ENCODE measurements at regions not wholly inside any gene's neighbourhood (a gene's known extent, or its start where the extent isn't known, plus 50 kb on each side); places are given as distances from the start of the nearest gene placed in this dataset.
"Not testable (repeated sequence)": the region's sequence is repeated elsewhere in the genome, so short reads cannot be mapped to it uniquely, and the experiment has no call there.

GRCh38 chr11:37841016-37841415 lies 1243.0 kb upstream of the RAG2 start:
- H3K27me3 ChIP-seq (ENCODE audit: control insufficient read depth in 1 of 2, insufficient read depth in 2 of 2, low read length in 2 of 2) = no peaks in the 10 kb centered on the region
- no peaks in the 10 kb centered on the region for H3K9me3 ChIP-seq (ENCODE audit: control insufficient read depth in 2 of 2, low read length in 2 of 2)
- no peak overlapping the region for H3K27ac ChIP-seq (ENCODE audit: low read length)
- no peak overlapping the region for H3K4me3 ChIP-seq (ENCODE audit: low read length in 2 of 2)
- H3K4me1 ChIP-seq (ENCODE audit: control insufficient read depth, insufficient read depth, low read length) = no peaks in the 10 kb centered on the region
- H3K9ac ChIP-seq (ENCODE audit: low read length in 2 of 2) = no peak overlapping the region
- H3K36me3 ChIP-seq (ENCODE audit: control insufficient read depth in 2 of 2, insufficient read depth in 2 of 2, low read length in 2 of 2) = no peaks in the 10 kb centered on the region

- not testable (repeated sequence) for H3K4me3 ChIP-seq (ENCODE audit: low read length in 2 of 2); H3K9ac ChIP-seq (ENCODE audit: low read length in 2 of 2); H3K27ac ChIP-seq (ENCODE audit: low read length); H3K9me3 ChIP-seq (ENCODE audit: control insufficient read depth in 2 of 2, low read length in 2 of 2); H3K36me3 ChIP-seq (ENCODE audit: control insufficient read depth in 2 of 2, insufficient read depth in 2 of 2, low read length in 2 of 2); H3K27me3 ChIP-seq (ENCODE audit: control insufficient read depth in 1 of 2, insufficient read depth in 2 of 2, low read length in 2 of 2); H3K4me1 ChIP-seq (ENCODE audit: control insufficient read depth, insufficient read depth, low read length)
Measured at GRCh38 chr11:37840345-37840744, 1242.3 kb upstream of the RAG2 start.

DNA sequence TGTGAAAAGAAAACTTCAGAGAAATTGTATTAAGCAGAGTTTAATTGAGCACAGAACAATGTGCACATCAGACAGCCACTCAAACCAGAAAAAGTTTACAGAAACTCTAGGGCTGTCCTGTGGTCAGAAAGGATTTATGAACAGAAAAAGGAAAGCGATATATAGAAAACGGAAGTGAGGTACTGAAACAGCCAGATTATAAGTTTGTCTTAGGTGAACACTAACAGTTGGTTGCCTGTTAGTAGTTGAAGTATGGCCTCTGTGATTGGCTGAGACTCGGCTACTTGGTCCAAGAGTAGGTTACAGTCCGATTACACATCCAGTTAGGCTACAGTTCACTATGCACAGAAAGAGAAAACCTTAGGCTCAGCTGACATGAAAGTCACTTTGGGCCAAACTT lies 1232.5 kb upstream of the RAG2 start:
- Histone ChIP-seq H3K27me3 (ENCODE audit: control insufficient read depth in 1 of 2, insufficient read depth in 2 of 2, low read length in 2 of 2) (no peaks in the 10 kb centered on the region), H3K4me3 (ENCODE audit: low read length in 2 of 2) (no peak overlapping the region)

DNA sequence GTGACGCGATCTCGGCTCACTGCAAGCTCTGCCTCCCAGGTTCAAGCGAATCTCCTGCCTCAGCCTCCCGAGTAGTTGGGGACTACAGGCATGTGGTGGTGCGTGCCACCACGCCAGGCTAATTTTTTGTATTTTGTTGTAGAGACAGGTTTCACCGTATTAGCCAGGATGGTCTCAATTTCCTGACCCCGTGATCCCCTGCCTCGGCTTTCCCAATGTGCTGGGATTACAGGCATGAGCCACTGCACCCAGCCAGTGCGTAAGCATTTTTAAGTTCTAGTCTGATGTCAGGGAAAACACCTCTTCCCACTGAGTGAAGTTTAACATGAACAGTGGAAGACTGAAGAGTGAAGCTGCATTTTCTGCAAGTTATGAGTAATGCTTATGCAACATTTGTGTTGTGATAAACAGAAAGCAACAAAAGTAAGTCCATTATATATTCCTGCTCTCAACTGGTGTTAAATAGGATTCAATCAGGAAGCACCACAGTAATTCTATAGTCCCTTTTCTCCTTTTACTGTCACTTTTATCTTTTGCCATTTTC lies 1219.8 kb upstream of the RAG2 start:
- no peaks in the 10 kb centered on the region for H3K36me3 ChIP-seq (ENCODE audit: control insufficient read depth in 2 of 2, insufficient read depth in 2 of 2, low read length in 2 of 2)
- no peaks in the 10 kb centered on the region for H3K27me3 ChIP-seq (ENCODE audit: control insufficient read depth in 1 of 2, insufficient read depth in 2 of 2, low read length in 2 of 2)
- H3K27ac ChIP-seq (ENCODE audit: low read length) = no peak overlapping the region
- H3K4me3 ChIP-seq (ENCODE audit: low read length in 2 of 2) = no peak overlapping the region
- H3K9me3 ChIP-seq (ENCODE audit: control insufficient read depth in 2 of 2, low read length in 2 of 2) = no peaks in the 10 kb centered on the region
- H3K4me1 ChIP-seq (ENCODE audit: control insufficient read depth, insufficient read depth, low read length) = no peaks in the 10 kb centered on the region
- H3K9ac ChIP-seq (ENCODE audit: low read length in 2 of 2) = no peak overlapping the region

More for the DNA sequence above, 1232.5 kb upstream of the RAG2 start:
- Histone ChIP-seq H3K27ac (ENCODE audit: low read length) (no peak overlapping the region), H3K9me3 (ENCODE audit: control insufficient read depth in 2 of 2, low read length in 2 of 2) (no peaks in the 10 kb centered on the region), H3K9ac (ENCODE audit: low read length in 2 of 2) (no peak overlapping the region), H3K36me3 (ENCODE audit: control insufficient read depth in 2 of 2, insufficient read depth in 2 of 2, low read length in 2 of 2) (no peaks in the 10 kb centered on the region), H3K4me1 (ENCODE audit: control insufficient read depth, insufficient read depth, low read length) (no peaks in the 10 kb centered on the region)

DNA sequence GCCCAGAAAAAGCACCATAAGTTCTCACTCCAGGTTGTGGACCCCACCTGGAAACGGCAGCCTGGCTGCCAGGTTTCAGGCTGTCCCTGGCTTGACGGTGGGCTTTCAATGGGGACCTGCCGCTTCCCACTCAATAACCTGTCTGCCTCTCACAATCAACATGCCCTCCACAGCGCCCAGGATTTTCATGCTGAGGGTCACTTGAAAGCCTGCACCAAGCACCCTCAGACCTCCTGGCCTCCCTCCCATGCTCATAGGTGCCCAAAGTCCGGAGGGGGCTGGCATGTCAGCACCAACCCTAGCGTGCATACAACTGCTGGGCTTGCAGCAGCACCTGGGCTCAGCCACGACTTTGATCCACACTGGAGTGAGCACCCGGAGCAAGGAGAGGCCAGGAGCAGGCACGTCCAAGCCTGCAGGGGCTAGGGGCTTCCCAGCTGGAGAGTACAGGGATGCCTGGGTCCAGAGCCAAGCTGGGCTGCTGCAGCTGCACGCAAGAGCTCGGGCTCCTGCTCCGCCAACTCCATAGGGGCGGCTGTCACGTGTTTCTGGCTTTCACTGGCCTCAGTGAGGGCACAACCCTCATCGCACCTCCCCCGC lies 1214.3 kb upstream of the RAG2 start:
- H3K9ac ChIP-seq (ENCODE audit: low read length in 2 of 2) = no peak overlapping the region
- H3K9me3 ChIP-seq (ENCODE audit: control insufficient read depth in 2 of 2, low read length in 2 of 2) = no peaks in the 10 kb centered on the region
- no peaks in the 10 kb centered on the region for H3K4me1 ChIP-seq (ENCODE audit: control insufficient read depth, insufficient read depth, low read length)
- H3K4me3 ChIP-seq (ENCODE audit: low read length in 2 of 2) = no peak overlapping the region
- H3K36me3 ChIP-seq (ENCODE audit: control insufficient read depth in 2 of 2, insufficient read depth in 2 of 2, low read length in 2 of 2) = no peaks in the 10 kb centered on the region
- no peak overlapping the region for H3K27ac ChIP-seq (ENCODE audit: low read length)
- H3K27me3 ChIP-seq (ENCODE audit: control insufficient read depth in 1 of 2, insufficient read depth in 2 of 2, low read length in 2 of 2) = no peaks in the 10 kb centered on the region

- no peak overlapping the region for H3K27ac ChIP-seq (ENCODE audit: low read length)
- no peaks in the 10 kb centered on the region for H3K9me3 ChIP-seq (ENCODE audit: control insufficient read depth in 2 of 2, low read length in 2 of 2)
- H3K4me1 ChIP-seq (ENCODE audit: control insufficient read depth, insufficient read depth, low read length) = no peaks in the 10 kb centered on the region
- H3K27me3 ChIP-seq (ENCODE audit: control insufficient read depth in 1 of 2, insufficient read depth in 2 of 2, low read length in 2 of 2) = no peaks in the 10 kb centered on the region
- H3K4me3 ChIP-seq (ENCODE audit: low read length in 2 of 2) = no peak overlapping the region
- no peaks in the 10 kb centered on the region for H3K36me3 ChIP-seq (ENCODE audit: control insufficient read depth in 2 of 2, insufficient read depth in 2 of 2, low read length in 2 of 2)
- no peak overlapping the region for H3K9ac ChIP-seq (ENCODE audit: low read length in 2 of 2)
Measured at GRCh38 chr11:37811349-37811748, 1213.3 kb upstream of the RAG2 start.

DNA sequence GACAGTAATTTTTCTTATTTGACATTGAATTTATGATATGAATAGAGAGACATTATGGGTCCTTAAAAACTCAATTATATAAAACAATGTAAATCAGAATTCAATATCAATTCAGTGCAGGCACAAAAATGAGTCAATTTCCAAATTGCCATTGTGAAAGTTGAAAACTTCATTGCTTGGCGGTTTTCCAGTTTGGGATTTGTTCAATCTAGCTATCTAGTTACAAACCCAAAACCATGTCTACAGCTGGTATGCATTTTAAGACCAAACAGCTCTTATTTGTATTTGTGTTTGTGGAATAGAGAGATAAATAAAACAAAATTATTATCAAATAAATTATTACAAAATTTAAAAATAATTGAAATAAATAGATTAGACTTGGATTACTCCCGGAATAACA lies 1206.6 kb upstream of the RAG2 start:
- H3K27me3 ChIP-seq (ENCODE audit: control insufficient read depth in 1 of 2, insufficient read depth in 2 of 2, low read length in 2 of 2) = no peaks in the 10 kb centered on the region
- H3K36me3 ChIP-seq (ENCODE audit: control insufficient read depth in 2 of 2, insufficient read depth in 2 of 2, low read length in 2 of 2) = no peaks in the 10 kb centered on the region
- no peak overlapping the region for H3K9ac ChIP-seq (ENCODE audit: low read length in 2 of 2)

GRCh38 chr11:37788141-37788877 lies 1190.3 kb upstream of the RAG2 start:
- Histone ChIP-seq H3K4me1 (ENCODE audit: control insufficient read depth, insufficient read depth, low read length) (no peaks in the 10 kb centered on the region), H3K4me3 (ENCODE audit: low read length in 2 of 2) (no peak overlapping the region), H3K36me3 (ENCODE audit: control insufficient read depth in 2 of 2, insufficient read depth in 2 of 2, low read length in 2 of 2) (no peaks in the 10 kb centered on the region), H3K27ac (ENCODE audit: low read length) (no peak overlapping the region), H3K9me3 (ENCODE audit: control insufficient read depth in 2 of 2, low read length in 2 of 2) (peaks cover 3 to 5% of the 10 kb centered on the region in 2 donors), H3K9ac (ENCODE audit: low read length in 2 of 2) (no peak overlapping the region), H3K27me3 (ENCODE audit: control insufficient read depth in 1 of 2, insufficient read depth in 2 of 2, low read length in 2 of 2) (no peaks in the 10 kb centered on the region)

More for the DNA sequence above, 1206.6 kb upstream of the RAG2 start:
- H3K9me3 ChIP-seq (ENCODE audit: control insufficient read depth in 2 of 2, low read length in 2 of 2) = no peaks in the 10 kb centered on the region
- H3K27ac ChIP-seq (ENCODE audit: low read length) = no peak overlapping the region
- H3K4me1 ChIP-seq (ENCODE audit: control insufficient read depth, insufficient read depth, low read length) = no peaks in the 10 kb centered on the region
- no peak overlapping the region for H3K4me3 ChIP-seq (ENCODE audit: low read length in 2 of 2)

DNA sequence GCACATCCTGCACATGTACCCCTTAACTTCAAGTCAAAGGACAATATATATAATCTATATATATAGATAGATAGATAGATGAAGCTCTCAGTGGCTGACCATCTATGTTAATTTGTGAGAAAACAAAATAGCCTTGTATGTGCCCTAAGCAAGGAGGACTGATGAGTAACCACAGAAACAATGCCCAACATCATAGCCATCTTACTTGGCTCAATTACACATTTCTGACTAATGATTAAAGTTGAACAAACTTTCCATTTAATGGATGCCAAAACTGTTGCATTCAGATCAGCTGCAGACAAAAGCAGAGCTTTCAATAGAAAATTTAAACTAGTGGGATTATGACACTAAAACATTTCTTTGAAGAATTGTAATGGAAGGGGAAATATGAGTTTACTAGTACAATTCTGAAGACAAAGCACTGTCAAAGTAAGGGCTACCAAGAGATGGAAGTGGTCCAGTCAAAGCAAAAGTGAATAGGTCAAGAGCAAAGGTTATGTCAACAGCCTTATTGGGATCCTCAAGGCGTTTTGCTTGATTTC lies 1188.2 kb upstream of the RAG2 start:
- Histone ChIP-seq H3K36me3 (ENCODE audit: control insufficient read depth in 2 of 2, insufficient read depth in 2 of 2, low read length in 2 of 2) (no peaks in the 10 kb centered on the region), H3K9me3 (ENCODE audit: control insufficient read depth in 2 of 2, low read length in 2 of 2) (peaks cover 5 to 7% of the 10 kb centered on the region in 2 donors), H3K4me1 (ENCODE audit: control insufficient read depth, insufficient read depth, low read length) (no peaks in the 10 kb centered on the region), H3K27ac (ENCODE audit: low read length) (no peak overlapping the region), H3K9ac (ENCODE audit: low read length in 2 of 2) (no peak overlapping the region), H3K4me3 (ENCODE audit: low read length in 2 of 2) (no peak overlapping the region), H3K27me3 (ENCODE audit: control insufficient read depth in 1 of 2, insufficient read depth in 2 of 2, low read length in 2 of 2) (no peaks in the 10 kb centered on the region)

GRCh38 chr11:37774441-37774840 lies 1176.4 kb upstream of the RAG2 start:
- H3K9me3 ChIP-seq (ENCODE audit: control insufficient read depth in 2 of 2, low read length in 2 of 2) = no peaks in the 10 kb centered on the region
- no peak overlapping the region for H3K27ac ChIP-seq (ENCODE audit: low read length)
- H3K27me3 ChIP-seq (ENCODE audit: control insufficient read depth in 1 of 2, insufficient read depth in 2 of 2, low read length in 2 of 2) = no peaks in the 10 kb centered on the region
- H3K9ac ChIP-seq (ENCODE audit: low read length in 2 of 2) = no peak overlapping the region
- no peak overlapping the region for H3K4me3 ChIP-seq (ENCODE audit: low read length in 2 of 2)
- no peaks in the 10 kb centered on the region for H3K36me3 ChIP-seq (ENCODE audit: control insufficient read depth in 2 of 2, insufficient read depth in 2 of 2, low read length in 2 of 2)
- H3K4me1 ChIP-seq (ENCODE audit: control insufficient read depth, insufficient read depth, low read length) = no peaks in the 10 kb centered on the region

GRCh38 chr11:37770145-37770544 lies 1172.1 kb upstream of the RAG2 start:
- Histone ChIP-seq H3K36me3 (ENCODE audit: control insufficient read depth in 2 of 2, insufficient read depth in 2 of 2, low read length in 2 of 2) (no peaks in the 10 kb centered on the region), H3K27me3 (ENCODE audit: control insufficient read depth in 1 of 2, insufficient read depth in 2 of 2, low read length in 2 of 2) (no peaks in the 10 kb centered on the region), H3K4me3 (ENCODE audit: low read length in 2 of 2) (no peak overlapping the region), H3K9me3 (ENCODE audit: control insufficient read depth in 2 of 2, low read length in 2 of 2) (no peaks in the 10 kb centered on the region), H3K9ac (ENCODE audit: low read length in 2 of 2) (no peak overlapping the region), H3K27ac (ENCODE audit: low read length) (no peak overlapping the region), H3K4me1 (ENCODE audit: control insufficient read depth, insufficient read depth, low read length) (no peaks in the 10 kb centered on the region)
